Suppressor macrophage treated with lipopolysaccharide for 1 hour (primary cell): ENCODE measurements at regions not wholly inside any gene's neighbourhood (a gene's known extent, or its start where the extent isn't known, plus 50 kb on each side); places are given as distances from the start of the nearest gene placed in this dataset.
A peak's percentile ranks its signal among the peaks of the same experiment; 100 is the strongest.

Experiments used
- DNase-seq, 3 donors: peaks; one replicate each; pipeline ENCODE4 v3.0.0-alpha.2; 2020 to 2022

DNA sequence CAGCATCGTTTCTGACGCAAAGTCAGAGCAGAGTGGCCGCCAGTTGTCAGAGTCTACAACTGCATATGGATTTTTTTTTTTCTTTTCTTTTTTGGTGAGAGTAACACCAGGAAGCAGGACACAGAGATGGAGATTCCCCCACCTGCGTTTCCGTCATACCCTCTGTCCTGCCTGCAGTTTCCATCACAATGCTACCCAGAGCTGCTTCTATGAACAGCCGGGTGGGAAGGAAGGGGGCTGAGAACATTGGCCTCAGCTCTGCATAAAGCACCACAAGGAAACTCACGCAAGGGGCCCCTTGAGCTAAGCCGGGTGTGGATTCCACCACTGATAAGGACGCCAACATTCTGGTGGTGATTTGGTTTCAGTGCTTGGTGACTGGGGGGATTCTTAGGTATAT lies 183.5 kb upstream of the AFDN start:
- DNase-seq, result no peak

DNA sequence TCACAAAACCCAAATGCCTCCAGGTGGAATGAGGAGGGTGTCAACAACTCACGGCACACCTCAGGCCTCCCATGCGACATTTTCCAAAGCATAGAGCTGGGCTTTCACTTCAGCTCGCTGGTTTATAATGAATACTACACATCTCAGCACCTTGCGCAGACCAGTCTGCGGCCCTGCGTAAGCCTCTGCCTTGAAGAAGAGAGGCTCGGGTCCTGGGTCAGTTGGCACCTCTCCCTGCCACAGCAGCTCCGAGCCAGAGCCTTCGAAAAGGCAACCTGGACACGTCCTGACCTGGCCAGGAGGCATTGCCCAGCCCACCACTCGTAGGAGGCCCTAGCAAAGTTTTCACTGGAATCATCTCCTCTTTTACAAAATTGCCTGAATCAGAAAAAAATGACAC lies 183.0 kb upstream of the AFDN start:
- DNase-seq, result no peak

DNA sequence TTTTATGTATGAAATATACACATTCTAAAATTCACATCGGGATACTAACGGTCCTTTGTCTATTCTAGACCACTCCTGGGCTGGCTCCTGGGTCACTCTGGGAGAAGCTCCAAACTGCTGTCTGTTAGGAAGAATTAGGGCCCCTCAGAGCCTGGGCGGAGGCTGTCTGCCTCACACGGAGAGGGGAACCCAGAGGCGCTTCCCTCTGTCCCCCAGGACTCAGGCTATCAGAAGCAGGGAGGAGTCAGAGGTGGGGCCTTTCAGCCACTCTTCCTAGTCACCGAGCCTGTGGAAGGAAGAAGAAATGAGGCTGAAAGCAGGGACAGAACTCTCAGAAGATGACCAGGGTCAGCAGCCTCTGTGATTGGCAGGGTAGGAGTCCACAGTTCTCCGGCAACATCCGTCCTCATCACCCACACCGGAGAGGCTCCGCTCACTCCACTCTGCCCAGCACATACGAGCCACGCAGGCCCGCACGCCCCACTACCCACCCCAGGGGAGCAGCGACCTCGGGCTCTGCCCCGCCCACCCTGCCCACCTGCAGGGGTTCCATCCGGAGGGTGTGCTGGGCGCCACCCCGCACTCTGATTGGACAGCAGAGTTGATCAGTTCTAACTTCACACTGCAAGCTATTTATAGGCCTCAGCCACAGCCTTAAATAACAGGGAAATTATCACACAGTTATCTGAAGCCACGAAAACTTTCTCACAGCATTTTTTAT lies 182.1 kb upstream of the AFDN start:
- DNase-seq, result no peak

DNA sequence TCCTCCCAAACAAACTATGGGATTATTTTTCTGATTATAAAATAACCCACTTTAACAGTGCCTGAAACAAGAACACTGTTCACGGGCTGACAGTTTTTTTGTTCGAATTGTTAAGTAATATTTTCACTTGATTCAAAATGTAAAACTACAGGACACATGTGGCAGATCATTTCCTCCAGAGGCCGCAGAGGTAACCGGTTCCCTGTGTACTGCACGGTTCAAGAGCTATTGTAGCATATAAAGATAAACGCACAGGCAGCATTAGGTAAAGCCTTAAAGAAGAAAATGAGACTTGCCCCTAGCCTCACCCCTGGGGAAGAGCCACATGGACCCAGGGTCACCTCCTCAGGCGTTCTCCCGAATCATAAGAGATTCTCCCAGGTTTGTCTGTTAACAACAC lies 181.3 kb upstream of the AFDN start:
- no peak for DNase-seq

DNA sequence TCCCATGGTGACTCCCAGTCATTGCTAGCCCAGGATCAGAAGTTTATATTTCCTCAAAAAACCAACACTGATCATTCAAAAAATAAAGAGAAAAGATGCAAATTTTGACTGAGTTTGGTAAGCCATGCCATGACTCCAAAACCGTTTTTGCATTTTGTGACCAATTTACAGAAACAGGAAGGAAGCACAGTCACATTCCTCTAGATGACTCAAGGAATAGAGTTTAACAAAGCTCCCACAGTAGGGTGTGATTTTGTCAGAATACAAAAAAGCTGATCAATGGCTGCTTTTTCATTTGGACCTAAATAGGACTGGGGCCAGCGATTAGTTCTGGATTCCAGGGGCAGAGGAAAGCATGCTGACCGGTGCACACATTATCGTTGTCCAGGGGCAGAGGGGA lies 179.4 kb upstream of the AFDN start:
- DNase-seq, result peak; percentile 46 to 87 (median 76)

DNA sequence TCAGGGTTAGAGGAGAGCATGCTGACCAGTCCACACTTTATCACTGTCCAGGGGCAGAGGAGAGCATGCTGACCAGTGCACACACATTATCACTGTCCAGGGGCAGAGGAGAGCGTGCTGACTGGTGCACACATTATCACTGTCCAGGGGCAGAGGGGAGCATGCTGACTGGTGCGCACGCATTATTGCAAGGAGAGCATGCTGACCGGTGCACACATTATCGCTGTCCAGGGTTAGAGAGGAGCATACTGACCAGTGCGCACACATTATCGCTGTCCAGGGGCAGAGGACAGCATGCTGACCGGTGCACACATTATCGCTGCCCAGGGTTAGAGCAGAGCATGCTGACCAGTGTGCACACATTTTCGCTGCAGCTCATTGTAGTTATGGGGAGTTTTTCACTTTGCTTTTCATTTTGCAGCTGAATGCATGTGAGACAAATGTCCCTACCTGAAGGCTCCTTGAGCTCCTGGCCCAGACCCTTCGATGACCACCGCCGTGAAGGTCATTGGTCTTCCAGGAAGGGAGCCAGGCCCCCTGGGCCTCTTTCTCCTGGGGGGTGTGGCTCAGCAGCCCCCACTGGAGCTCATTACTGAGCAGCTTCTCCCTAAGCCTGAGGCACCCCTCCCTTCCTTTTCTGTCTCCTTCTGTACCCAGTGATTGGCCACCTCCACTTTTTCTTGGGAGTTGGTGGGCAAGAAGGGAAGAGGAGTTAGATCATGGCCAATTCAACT lies 178.8 kb upstream of the AFDN start:
- no peak for DNase-seq

DNA sequence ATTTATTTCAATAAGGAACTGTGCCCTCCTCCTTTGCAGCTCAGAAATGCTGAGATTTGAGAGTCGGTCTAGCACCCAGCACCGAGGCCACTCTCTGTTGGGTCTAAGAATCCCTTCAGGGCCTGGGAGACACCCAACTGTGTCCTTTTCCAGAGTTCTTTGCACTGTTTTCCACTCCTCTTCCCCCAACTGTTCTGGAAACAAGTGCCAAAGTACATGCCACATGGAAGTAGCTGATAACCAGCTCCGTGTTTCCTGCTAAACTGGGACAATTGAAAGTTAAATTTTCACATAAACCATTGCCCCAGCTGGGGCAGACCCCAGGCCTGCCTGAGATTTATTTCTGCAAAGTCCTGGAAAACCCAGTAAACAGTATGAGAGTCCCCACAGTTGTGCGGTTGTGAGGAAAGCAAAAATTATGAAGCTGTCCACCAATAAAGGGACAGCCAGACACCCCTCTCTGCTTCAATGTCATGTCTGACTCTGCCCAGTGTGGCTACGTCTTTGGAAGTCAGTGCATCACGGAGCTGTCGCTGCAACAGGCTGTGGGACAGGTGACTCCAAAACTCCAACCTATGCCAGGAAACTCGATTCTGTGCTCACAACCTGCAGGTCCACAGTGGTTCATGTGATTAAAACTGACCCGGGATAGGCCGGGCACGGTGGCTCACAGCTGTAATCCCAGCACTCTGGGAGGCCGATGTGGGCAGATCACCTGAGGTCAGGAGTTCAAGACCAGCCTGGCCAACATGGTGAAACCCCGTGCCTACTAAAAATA lies 178.0 kb upstream of the AFDN start:
- no peak for DNase-seq

DNA sequence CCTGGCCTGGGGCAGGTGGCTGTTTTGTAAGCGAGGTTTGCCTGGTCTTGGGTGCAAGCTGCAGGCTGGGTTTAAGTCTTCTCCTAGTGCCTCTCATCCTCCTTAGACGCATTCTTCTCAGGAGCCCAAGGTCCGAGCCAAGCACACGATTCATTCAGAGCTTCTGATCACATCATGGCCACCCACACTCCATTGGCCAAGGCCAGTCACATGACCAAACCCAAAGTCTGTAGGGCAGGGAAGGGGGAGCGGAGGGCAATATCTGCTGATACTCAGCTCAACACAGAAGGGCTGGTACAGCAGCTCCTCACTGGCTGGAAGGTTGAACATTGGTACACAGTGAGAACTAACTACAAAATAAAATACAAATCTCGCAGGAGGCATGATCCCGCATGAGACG lies 177.2 kb upstream of the AFDN start:
- DNase-seq, result no peak

DNA sequence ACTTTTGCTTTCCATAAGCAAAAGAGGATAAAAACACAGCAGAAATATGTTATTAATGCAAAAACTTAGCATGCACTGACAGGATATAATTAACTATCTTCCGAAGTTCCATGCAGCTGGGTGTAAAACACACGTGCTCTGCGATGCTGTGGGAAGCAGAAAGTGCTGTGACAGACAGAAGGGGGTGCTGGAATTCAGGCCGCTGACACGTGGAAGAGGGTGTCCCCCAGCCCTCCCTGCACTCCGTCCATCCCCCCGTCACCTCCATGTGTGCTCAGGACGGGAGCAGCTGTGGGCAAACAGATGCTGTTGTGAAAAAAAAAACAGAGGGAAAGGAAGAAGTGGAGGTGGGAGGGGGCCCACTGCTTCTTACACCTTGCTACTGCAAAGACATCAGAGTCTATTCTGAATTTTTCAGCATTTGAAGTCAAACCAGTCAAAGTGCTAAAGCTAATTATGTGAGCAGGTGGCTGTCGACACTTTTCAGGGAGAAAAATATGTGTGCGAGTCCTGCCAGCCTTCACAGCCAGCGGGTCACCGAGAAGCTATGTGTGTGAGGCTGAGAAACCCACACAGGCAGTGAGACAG lies 175.9 kb upstream of the AFDN start:
- DNase-seq, result no peak

DNA sequence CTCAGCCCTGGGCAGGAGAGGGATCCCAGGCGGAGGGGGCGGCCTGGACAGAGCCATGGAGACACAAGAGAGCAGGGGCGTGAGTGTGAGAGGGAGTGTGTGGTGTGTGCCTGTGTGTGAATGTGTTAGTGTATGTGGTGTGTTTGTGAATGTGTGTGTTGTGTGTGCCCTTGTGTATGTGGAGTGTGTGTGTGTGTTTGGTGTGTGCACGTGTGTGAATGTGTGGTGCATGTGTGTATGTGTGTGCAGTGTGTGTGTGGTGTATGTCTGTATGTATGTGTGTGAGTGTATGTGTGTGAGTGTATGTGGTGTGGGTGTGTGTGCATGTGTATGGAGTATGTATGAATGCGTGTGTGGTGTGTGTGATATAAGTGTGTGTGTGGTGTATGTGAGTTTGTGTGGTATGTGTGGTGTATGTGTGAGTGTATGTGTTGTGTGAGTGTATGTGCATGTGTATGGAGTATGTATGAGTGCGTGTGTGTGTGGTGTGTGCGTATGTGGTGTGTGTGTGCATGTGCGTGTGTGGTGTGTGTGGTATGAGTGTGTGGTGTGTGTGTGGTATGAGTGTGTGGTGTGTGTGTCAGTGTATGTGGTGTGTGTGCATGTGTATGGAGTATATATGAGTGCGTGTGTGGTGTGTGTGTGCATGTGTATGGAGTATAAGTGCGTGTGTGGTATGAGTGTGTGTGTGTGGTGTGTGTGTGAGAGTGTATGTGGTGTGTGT lies 175.2 kb upstream of the AFDN start:
- no peak for DNase-seq

DNA sequence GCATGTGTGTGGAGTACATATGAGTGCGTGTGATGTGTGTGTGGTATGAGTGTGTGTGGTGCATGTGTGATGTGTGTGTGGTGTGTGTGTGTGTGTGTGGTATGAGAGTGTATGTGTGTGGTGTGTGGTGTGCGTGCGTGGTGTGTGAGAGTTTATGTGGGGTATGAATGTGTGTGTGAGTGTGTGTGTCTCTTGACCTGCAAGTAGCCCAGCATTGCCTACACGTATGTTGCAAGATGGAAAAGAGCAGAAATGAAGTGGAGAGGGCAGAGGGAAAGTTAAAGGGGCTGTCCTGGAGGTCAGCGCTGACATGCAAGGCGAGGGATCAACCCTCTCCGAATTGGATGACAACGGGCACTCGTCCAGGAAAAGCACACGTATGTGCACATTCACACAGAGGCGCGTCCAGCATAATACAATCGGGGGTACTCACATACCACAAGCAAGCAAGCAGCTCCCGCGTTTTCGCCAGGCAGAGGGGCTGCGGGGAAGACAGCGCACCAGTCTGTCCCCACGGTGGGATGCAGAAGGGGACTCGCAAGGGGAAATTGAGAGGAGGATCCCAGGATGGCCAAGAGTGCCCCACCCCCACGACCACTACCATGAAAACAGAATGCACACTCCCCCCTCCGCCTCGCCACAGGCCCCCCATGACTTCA lies 174.5 kb upstream of the AFDN start:
- no peak for DNase-seq

DNA sequence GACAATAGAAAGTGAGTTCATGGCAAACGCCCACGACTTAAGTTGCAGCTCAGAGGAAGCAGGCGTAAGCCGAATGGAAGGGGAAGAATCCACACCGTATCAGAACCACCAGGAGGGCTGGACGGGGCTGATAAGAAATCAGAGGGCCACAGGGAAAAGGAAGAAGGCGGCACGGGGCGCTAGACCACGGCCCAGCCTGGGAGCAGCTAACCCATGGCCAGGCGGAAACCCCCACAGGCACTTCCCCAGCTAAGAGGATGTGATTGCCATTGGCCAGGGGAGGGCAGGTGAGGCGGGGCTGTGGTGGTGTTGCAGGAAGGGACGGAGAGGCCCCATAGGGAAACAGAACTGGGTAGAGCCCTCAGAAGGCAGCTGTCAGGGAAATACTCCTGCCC lies 174.0 kb upstream of the AFDN start:
- peak; percentile 17 to 30 (median 18) for DNase-seq

DNA sequence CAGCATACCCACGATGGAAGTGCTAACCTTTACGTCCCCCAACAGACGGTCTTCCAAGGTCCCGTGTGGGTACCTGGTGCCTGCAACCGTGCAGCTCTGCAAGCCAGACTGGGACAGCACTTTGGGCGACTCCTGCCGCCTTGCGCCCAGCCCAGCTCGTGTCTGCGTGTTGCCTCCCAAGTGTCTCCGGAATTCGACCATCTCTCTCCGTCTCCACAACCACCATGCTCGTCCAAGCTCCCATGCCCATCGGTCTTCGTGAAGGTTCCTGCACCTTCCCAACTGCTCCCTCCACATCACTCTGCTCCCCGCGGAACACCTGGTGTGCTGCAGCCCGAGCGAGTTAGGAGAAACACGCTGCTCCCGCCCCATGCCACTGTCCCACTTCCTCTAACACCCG lies 173.2 kb upstream of the AFDN start:
- no peak for DNase-seq

DNA sequence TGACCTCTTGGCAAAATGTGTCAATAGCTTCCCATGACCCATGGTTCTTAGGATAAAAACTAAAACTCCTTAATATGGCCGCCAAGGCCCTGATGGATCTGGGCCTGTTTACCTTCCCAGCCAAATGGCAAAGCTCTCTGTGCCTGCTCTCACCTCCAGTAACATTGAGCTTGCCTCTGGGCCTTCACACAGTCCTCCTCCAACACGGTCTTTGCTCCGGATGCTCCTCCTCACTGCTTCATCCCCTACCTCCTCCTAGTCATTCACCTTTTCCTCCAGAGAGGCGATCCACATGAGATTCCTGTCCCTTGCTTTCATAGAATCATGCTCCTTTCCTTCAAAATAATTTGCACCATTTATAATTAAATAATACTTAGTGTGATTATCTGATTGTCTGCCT lies 172.3 kb upstream of the AFDN start:
- no peak for DNase-seq

DNA sequence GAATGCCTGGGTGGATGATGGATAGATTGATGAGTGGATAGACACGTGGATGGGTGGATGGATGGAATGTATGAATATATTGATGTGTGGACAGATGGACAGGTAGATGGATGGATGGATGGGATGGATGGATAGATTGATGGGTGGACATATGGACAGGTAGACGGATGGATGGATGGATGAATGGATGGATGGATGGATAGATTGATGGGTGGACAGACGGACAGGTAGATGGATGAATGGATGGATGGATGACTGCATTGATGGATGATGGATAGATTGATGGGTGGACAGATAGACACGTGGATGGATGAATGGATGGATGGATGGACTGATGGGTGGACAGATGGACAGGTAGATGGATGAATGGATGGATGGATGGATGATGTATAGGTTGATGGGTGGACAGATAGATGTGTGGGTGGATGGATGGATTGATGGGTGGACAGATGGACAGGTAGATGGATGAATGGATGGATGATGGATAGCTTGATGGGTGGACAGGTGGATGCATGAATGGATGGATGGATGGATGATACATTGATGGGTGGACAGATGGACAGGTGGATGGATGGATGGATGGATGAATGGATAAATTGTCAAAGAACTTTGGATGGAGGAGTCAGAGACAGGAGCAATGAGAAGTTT lies 171.4 kb upstream of the AFDN start:
- DNase-seq, result no peak

DNA sequence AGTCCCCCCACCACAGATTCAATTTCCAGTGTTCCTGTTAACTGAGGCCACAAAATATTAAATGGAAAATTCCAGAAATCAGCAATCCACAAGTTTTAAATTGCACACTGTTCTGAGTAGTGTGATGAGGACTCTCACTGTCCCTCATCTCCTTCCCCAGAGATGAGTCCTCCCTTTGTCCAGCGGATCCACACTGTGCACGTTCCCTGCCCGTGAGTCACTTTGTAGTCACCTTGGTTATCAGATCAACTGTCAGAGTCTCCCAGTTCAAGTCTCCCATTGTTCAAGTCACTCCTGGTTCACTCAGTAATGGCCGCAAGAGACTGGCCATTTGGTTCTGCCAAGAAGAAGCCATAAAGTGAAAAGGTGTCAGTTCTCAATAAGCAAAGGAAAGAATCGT lies 168.6 kb upstream of the AFDN start:
- no peak for DNase-seq

DNA sequence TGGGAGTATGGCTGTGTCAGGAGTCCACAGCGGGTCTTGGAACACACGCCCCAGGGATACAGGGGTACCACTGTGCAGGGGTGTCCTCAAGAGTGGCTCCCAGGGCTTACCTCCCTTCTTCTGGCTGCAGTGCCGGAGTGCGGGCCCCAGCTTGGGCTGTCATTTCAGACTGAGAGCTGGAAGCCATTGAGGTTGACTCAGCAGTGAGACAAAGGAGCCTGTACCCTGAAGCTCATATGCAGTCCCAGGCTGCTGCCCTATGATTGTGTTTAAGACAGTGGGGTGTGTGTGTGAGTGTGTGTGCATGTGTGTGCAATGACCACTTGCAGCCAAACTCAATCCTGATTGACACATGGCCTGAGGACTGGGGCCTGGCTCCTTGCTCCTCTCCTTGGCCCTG lies 167.7 kb upstream of the AFDN start:
- no peak for DNase-seq

DNA sequence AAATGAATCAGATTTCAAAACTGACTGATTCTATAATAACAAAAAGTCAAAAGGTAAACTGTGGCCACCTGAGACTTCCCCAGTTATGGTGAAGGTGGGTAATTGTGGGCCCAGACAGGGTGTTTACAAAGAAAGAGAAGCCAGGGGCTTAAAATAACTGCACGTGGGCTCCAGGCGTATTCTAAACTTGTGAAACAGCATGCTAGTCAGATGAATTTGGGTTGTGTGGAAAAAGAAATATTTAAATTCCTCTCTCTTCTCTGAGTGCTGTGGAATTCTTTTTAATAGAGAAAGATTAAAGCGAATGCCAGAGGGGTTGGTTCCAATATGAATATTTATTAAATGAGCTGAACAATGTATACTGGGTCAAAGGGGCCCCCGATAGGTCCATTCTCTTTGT lies 166.3 kb upstream of the AFDN start:
- DNase-seq, result no peak

DNA sequence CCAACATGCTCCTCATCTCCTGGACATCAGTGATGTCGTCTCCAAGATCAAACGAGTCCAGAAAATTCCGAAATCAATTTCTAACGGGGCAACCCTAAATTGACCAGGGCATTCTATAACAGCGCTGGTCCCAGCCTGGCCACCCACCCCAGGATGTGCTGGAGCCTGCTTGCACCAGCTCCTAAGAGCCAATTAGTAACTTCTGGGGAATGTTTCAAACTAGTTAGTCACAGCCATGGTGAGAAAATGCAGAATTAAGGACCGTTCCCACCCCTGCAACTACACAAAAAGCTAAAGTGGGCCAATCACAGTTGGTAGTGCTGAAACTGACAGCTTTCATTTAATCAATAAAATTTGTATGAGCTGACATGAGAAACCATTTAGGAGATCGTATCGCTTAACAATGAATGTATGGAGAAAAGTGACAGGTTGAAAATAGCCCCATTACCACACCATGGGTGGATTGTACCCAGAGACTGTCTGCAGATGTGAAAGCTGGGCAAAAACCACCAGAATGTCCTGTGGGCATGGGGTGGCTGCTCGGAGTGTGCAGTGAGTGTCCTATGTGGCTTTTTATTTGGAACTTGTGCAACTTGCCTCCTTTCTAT lies 165.7 kb upstream of the AFDN start:
- DNase-seq, result no peak

DNA sequence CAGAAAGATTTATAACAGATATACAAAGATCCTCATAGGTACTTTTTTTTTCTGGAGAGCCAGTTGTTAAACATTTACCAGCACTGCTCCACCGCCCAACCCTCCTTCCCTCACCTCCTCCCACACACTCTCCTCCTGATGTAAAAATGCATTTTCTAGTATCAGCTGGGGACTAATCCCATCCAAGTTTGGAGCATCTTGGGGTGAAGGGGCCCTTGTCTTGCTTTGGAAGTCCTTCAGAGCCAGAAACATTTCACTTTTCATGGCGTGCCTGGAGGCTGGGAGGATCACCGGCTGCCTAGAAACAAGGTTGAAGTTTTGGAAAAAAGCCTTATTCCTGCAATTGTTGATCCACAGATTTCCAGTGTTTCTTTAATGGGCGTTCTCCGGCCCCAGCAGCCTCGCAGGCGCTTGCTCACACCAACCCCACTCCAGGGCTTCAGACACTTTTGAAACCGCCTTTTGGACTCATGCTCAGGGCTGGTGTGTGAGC lies 165.1 kb upstream of the AFDN start:
- DNase-seq, result no peak
